GM23248 (cell line): ENCODE measurements at regions not wholly inside any gene's neighbourhood (a gene's known extent, or its start where the extent isn't known, plus 50 kb on each side); places are given as distances from the start of the nearest gene placed in this dataset.

ENCODE experiments used
- EZH2 ChIP-seq: fragments of 200-600 bp; sonication (generic); IDR thresholded peaks from 2 replicates; pipeline ENCODE4 v1.6.1; 2018; ENCODE audit warnings: antibody characterized with exemption, mild to moderate bottlenecking; ENCODE audit not compliant: insufficient read depth, poor library complexity, severe bottlenecking
- EZH2phosphoT487 ChIP-seq: fragments of 200-600 bp; sonication (generic); IDR thresholded peaks from 2 replicates; pipeline ENCODE4 v1.6.1; 2018; ENCODE audit warnings: antibody characterized with exemption, moderate library complexity, mild to moderate bottlenecking, low read depth; ENCODE audit not compliant: insufficient read depth

DNA sequence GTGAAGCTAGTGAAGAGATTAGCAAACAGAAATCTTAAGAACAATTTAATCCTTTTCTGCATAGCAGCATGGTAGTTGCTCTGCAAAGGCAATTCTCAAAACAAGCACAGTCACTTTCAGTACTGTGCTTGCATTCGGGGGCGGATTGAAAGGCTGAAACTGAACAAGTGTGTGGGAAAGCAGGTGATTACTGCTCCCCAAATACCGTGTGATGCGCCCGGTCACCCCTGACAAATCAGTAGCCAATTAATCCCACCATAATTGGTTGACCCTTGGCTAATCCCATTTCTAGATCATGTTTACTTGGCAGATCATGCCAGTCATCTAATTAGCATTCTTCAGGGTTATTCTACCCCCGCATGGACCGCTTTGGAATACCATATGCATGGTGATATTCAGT, 76.5 kb upstream of the ADRB1 start:
- TF ChIP-seq EZH2phosphoT487 (no peak), EZH2 (no peak)
